Left lung (tissue), 4 donors: ENCODE measurements at regions not wholly inside any gene's neighbourhood (a gene's known extent, or its start where the extent isn't known, plus 50 kb on each side); places are given as distances from the start of the nearest gene placed in this dataset.

ENCODE experiments used
- ATAC-seq: fragments of 200-7000 bp; cut with Tn5 transposase; one replicate; pipeline ENCODE4 v1.9.1; 2020; ENCODE audit warnings: moderate library complexity
- DNase-seq, 4 donors: peaks; one replicate each; pipeline ENCODE4 v3.0.0-alpha.2; 2013 to 2020
- H3K27ac ChIP-seq, 2 donors: fragments of 200-600 bp; sonication (generic) in 1 of 2; one replicate each; pipeline versions ENCODE4 v1.5.0 to v1.8.0; 2020 to 2021
- H3K27me3 ChIP-seq, 2 donors: fragments of 200-600 bp; sonication (generic) in 1 of 2; one replicate each; pipeline versions ENCODE4 v1.5.0 to v1.8.0; 2020 to 2021
- H3K36me3 ChIP-seq, 2 donors: fragments of 200-600 bp; sonication (generic) in 1 of 2; one replicate each; pipeline versions ENCODE4 v1.5.0 to v1.8.0; 2020 to 2021
- H3K4me1 ChIP-seq, 2 donors: fragments of 200-600 bp; one replicate each; pipeline ENCODE4 v1.8.0; 2021
- H3K4me3 ChIP-seq, 2 donors: fragments of 200-600 bp; sonication (generic) in 1 of 2; one replicate each; pipeline versions ENCODE4 v1.5.0 to v1.8.0; 2020 to 2021; ENCODE audit warnings: mild to moderate bottlenecking in 1 of 2
- H3K9me3 ChIP-seq, 2 donors: fragments of 200-600 bp; sonication (generic) in 1 of 2; one replicate each; pipeline versions ENCODE4 v1.5.0 to v1.8.0; 2020 to 2021
- CTCF ChIP-seq, 2 donors: fragments of 200-600 bp; sonication (generic) in 1 of 2; IDR thresholded peaks; one replicate each; pipeline versions ENCODE4 v1.5.0 to v1.8.0; 2021; ENCODE audit warnings: antibody characterized with exemption in 2 of 2
- intact Hi-C, 2 donors: fragments of 100-400 bp; cut with DNase I; formaldehyde crosslinking; loops; one replicate each; pipeline versions ENCODE4 v1.11.2 to v1.14.2; 2022
- donor health status: DM: no; HTN: yes; CAD: no.
- donor health status: DM: no; HTN: no; CAD: no.

DNA sequence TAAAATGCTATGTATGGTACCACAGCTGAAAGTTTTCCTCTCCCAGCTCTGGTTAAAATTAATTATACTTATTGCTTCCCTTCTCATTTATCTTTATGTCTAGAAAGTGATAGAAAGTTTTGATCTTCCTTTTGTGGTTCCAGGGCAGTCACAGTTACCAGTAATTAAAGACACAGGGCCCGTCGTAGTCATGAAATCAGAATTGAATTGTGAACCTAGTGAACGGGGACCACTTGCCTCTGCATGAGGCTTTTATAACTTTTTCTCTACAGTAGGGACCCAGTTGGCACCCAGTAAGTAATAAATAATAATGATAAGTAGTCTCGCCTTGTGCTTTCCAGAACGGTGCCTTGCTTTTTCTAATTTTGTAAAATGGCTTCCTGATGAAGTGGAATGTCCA, 231.7 kb upstream of the SATB1 start:
- Histone ChIP-seq H3K4me1 (no peaks in the 10 kb centered on the region), H3K27ac (no peak overlapping the region), H3K27me3 (no peaks in the 10 kb centered on the region), H3K36me3 (no peaks in the 10 kb centered on the region), H3K9me3 (no peaks in the 10 kb centered on the region), H3K4me3 (no peak overlapping the region)
- intact Hi-C loops, result no loop called here
- TF ChIP-seq CTCF (IDR thresholded peaks at IDR 0.05), result no peak
- no peak for ATAC-seq
- no peak for DNase-seq

- no peaks in the 10 kb centered on the region for H3K4me1 ChIP-seq
- intact Hi-C loops, result no loop called here
Observed at GRCh38 chr3:18656410-18656809, 231.3 kb upstream of the SATB1 start.

GRCh38 chr3:18655827-18656226, 230.7 kb upstream of the SATB1 start:
- no peak for DNase-seq
- Histone ChIP-seq H3K9me3 (no peaks in the 10 kb centered on the region), H3K27me3 (no peaks in the 10 kb centered on the region), H3K4me3 (no peak overlapping the region), H3K36me3 (no peaks in the 10 kb centered on the region), H3K4me1 (no peaks in the 10 kb centered on the region), H3K27ac (no peak overlapping the region)
- intact Hi-C loops, result no loop called here
- no peak for TF ChIP-seq CTCF (IDR thresholded peaks at IDR 0.05)
- ATAC-seq, result no peak

More at GRCh38 chr3:18656410-18656809, 231.3 kb upstream of the SATB1 start:
- H3K4me3 ChIP-seq, result no peak overlapping the region
- H3K36me3 ChIP-seq, result no peaks in the 10 kb centered on the region
- no peak overlapping the region for H3K27ac ChIP-seq
- DNase-seq (no peak), ATAC-seq (no peak)
- H3K27me3 ChIP-seq, result no peaks in the 10 kb centered on the region
- no peak for TF ChIP-seq CTCF (IDR thresholded peaks at IDR 0.05)
- no peaks in the 10 kb centered on the region for H3K9me3 ChIP-seq

GRCh38 chr3:18652781-18653180, 227.6 kb upstream of the SATB1 start:
- no peak for DNase-seq
- Histone ChIP-seq H3K36me3 (no peaks in the 10 kb centered on the region), H3K4me3 (no peak overlapping the region), H3K27ac (no peak overlapping the region), H3K27me3 (no peaks in the 10 kb centered on the region), H3K9me3 (no peaks in the 10 kb centered on the region), H3K4me1 (no peaks in the 10 kb centered on the region)
- no peak for TF ChIP-seq CTCF (IDR thresholded peaks at IDR 0.05)
- intact Hi-C loops, result no loop called here
- no peak for ATAC-seq

DNA sequence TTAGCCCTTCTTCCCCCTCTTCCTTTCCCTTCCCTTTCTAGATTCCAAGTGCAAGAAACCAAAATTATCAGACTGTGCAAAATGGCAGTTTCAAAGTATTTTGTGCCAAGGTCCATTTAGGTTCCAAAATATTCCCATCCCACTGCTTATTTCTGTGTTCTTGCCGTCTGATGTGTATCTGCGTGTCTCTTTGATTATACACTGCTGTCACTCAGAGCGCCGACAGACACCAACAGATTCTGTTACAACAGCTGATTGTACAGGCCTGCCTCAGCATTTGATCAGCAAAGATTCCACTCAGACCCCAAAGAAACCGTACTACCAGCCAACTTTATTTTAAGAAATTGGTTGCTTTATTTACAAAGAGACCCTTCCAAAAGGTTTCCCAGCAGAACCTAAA, 225.6 kb upstream of the SATB1 start:
- no peak for DNase-seq
- no peak for ATAC-seq
- Histone ChIP-seq H3K27me3 (no peaks in the 10 kb centered on the region), H3K9me3 (no peaks in the 10 kb centered on the region), H3K4me1 (no peaks in the 10 kb centered on the region), H3K27ac (no peak overlapping the region), H3K4me3 (no peak overlapping the region), H3K36me3 (no peaks in the 10 kb centered on the region)
- intact Hi-C loops, result no loop called here
- no peak for TF ChIP-seq CTCF (IDR thresholded peaks at IDR 0.05)
